T-helper 2 cell (primary cell): ENCODE measurements at regions not wholly inside any gene's neighbourhood (a gene's known extent, or its start where the extent isn't known, plus 50 kb on each side); places are given as distances from the start of the nearest gene placed in this dataset.
"Not testable (repeated sequence)": the region's sequence is repeated elsewhere in the genome, so short reads cannot be mapped to it uniquely, and the experiment has no call there.

Source experiments
- DNase-seq, 5 experiments: peaks; one replicate each; pipeline versions ENCODE4 v3.0.0 to v3.0.0-alpha.2; 2012 to 2022

GRCh38 chr11:22920939-22921565 lies 60.8 kb upstream of the CCDC179 start:
- DNase-seq, result peak in 1 of 5 experiments; percentile 26

GRCh38 chr11:22922672-22923071 lies 62.4 kb upstream of the CCDC179 start:
- no peak for DNase-seq

GRCh38 chr11:22923561-22923960 lies 63.3 kb upstream of the CCDC179 start:
- no peak for DNase-seq

GRCh38 chr11:22926341-22926740 lies 66.1 kb upstream of the CCDC179 start:
- no peak for DNase-seq

- no peak for DNase-seq
Observed at GRCh38 chr11:22927793-22928192, 67.5 kb upstream of the CCDC179 start.

GRCh38 chr11:22928207-22928917 lies 68.1 kb upstream of the CCDC179 start:
- no peak for DNase-seq

- DNase-seq, result no peak
Observed at GRCh38 chr11:22930816-22931594, 70.7 kb upstream of the CCDC179 start.

- no peak for DNase-seq
Observed at GRCh38 chr11:22938691-22939090, 78.4 kb upstream of the CCDC179 start.

GRCh38 chr11:22941544-22941943 lies 81.3 kb upstream of the CCDC179 start:
- not testable (repeated sequence) for DNase-seq

GRCh38 chr11:22957786-22958185 lies 97.5 kb upstream of the CCDC179 start:
- DNase-seq, result no peak

GRCh38 chr11:22974251-22974650 lies 114.0 kb upstream of the CCDC179 start:
- no peak for DNase-seq

- DNase-seq, result no peak
Observed at GRCh38 chr11:22976146-22976545, 115.9 kb upstream of the CCDC179 start.

GRCh38 chr11:22982903-22983302 lies 122.6 kb upstream of the CCDC179 start:
- no peak for DNase-seq

GRCh38 chr11:22984045-22984444 lies 123.8 kb upstream of the CCDC179 start:
- no peak for DNase-seq

- no peak for DNase-seq
Observed at GRCh38 chr11:22989371-22989770, 129.1 kb upstream of the CCDC179 start.

- DNase-seq, result no peak
Observed at GRCh38 chr11:22991196-22991595, 130.9 kb upstream of the CCDC179 start.

- no peak for DNase-seq
Observed at GRCh38 chr11:23006730-23007129, 146.5 kb upstream of the CCDC179 start.

- DNase-seq, result no peak
Observed at GRCh38 chr11:23010790-23011335, 150.6 kb upstream of the CCDC179 start.

- DNase-seq, result no peak
Observed at GRCh38 chr11:23012930-23013329, 152.7 kb upstream of the CCDC179 start.

GRCh38 chr11:23013509-23013908 lies 153.2 kb upstream of the CCDC179 start:
- no peak for DNase-seq

GRCh38 chr11:23021287-23021863 lies 161.1 kb upstream of the CCDC179 start:
- peak in 1 of 5 experiments; percentile 2 for DNase-seq

- DNase-seq, result no peak
Observed at GRCh38 chr11:23022854-23023253, 162.6 kb upstream of the CCDC179 start.

- DNase-seq, result no peak
Observed at GRCh38 chr11:23023319-23023718, 163.0 kb upstream of the CCDC179 start.
